ENCODE measurements at regions not wholly inside any gene's neighbourhood (a gene's known extent, or its start where the extent isn't known, plus 50 kb on each side); places are given as distances from the start of the nearest gene placed in this dataset.

- H3K27ac ChIP-seq (replicated peaks; ENCODE audit: low read length), result no peak overlapping the region
- H3K4ac ChIP-seq (ENCODE audit: low read length), result no peak overlapping the region
- no peak overlapping the region for H2AFZ ChIP-seq (ENCODE audit: low read length)
- peaks cover 0 to 82% (median 3%) of the 10 kb centered on the region in 3 experiments for H3K27me3 ChIP-seq (ENCODE audit: control insufficient read depth in 3 of 3, insufficient read depth in 3 of 3, low read depth in 1 of 3, low read length in 3 of 3)
- H3K36me3 ChIP-seq (replicated peaks in 1 of 2; ENCODE audit: control insufficient read depth in 2 of 2, insufficient read depth in 2 of 2, low read length in 2 of 2), result no peaks in the 10 kb centered on the region
- no peak overlapping the region for H3K14ac ChIP-seq (ENCODE audit: low read length)
- DNase-seq (ENCODE audit: low spot score), result no peak
- H2BK120ac ChIP-seq (ENCODE audit: low read depth, low read length), result no peak overlapping the region
- H3K9me3 ChIP-seq (replicated peaks in 1 of 2; ENCODE audit: control insufficient read depth in 2 of 2, insufficient read depth in 1 of 2, low read depth in 1 of 2, low read length in 2 of 2), result no peaks in the 10 kb centered on the region
- no peak overlapping the region for H3K4me3 ChIP-seq (ENCODE audit: low read length in 2 of 2)
- H3K79me1 ChIP-seq (ENCODE audit: low read depth, low read length), result no peaks in the 10 kb centered on the region
- H3K23ac ChIP-seq (ENCODE audit: low read depth, low read length, poor library complexity), result no peak overlapping the region
- H3K4me2 ChIP-seq (ENCODE audit: insufficient read depth, low read length, poor library complexity, severe bottlenecking), result no peak overlapping the region
- H4K91ac ChIP-seq (ENCODE audit: low read depth, low read length, poor library complexity), result no peak overlapping the region
- H3K4me1 ChIP-seq (ENCODE audit: control insufficient read depth in 2 of 2, insufficient read depth in 1 of 2, low read depth in 1 of 2, low read length in 2 of 2), result peaks cover 0 to 5% of the 10 kb centered on the region in 2 donors
- H2BK12ac ChIP-seq (ENCODE audit: low read length), result no peak overlapping the region
- no peak overlapping the region for H2BK5ac ChIP-seq (ENCODE audit: low read length)
- no peak overlapping the region for H2BK15ac ChIP-seq (ENCODE audit: low read length)
- WGBS, 2 donors (ENCODE audit: extremely low coverage in 2 of 2, insufficient read length in 2 of 2, insufficient replicate concordance in 1 of 2), result no CpG with 5 or more reads among the region's 29 CpGs
- no peak overlapping the region for H4K8ac ChIP-seq (ENCODE audit: low read depth, low read length)
- H3K18ac ChIP-seq (ENCODE audit: low read length), result peak overlapping the region; percentile 25
- H3K9ac ChIP-seq (ENCODE audit: low read depth, low read length, poor library complexity), result no peak overlapping the region
- no peak overlapping the region for H2AK5ac ChIP-seq (ENCODE audit: low read depth, low read length)
These were observed 299.5 kb downstream of the IRF8 start for GRCh38 chr16:86198206-86199118.

- Histone ChIP-seq H3K4me1 (ENCODE audit: control insufficient read depth in 2 of 2, insufficient read depth in 1 of 2, low read depth in 1 of 2, low read length in 2 of 2) (peaks cover 0 to 5% of the 10 kb centered on the region in 2 donors), H3K4me3 (ENCODE audit: low read length in 2 of 2) (no peak overlapping the region), H2BK12ac (ENCODE audit: low read length) (no peak overlapping the region), H3K9ac (ENCODE audit: low read depth, low read length, poor library complexity) (no peak overlapping the region), H2BK120ac (ENCODE audit: low read depth, low read length) (no peak overlapping the region), H2AFZ (ENCODE audit: low read length) (no peak overlapping the region), H3K4me2 (ENCODE audit: insufficient read depth, low read length, poor library complexity, severe bottlenecking) (no peak overlapping the region), H4K91ac (ENCODE audit: low read depth, low read length, poor library complexity) (no peak overlapping the region), H3K23ac (ENCODE audit: low read depth, low read length, poor library complexity) (no peak overlapping the region), H2BK5ac (ENCODE audit: low read length) (no peak overlapping the region), H4K8ac (ENCODE audit: low read depth, low read length) (no peak overlapping the region), H3K4ac (ENCODE audit: low read length) (no peak overlapping the region), H3K27me3 (ENCODE audit: control insufficient read depth in 3 of 3, insufficient read depth in 3 of 3, low read depth in 1 of 3, low read length in 3 of 3) (peaks cover 0 to 74% (median 3%) of the 10 kb centered on the region in 3 experiments), H2AK5ac (ENCODE audit: low read depth, low read length) (no peak overlapping the region), H3K14ac (ENCODE audit: low read length) (no peak overlapping the region), H3K36me3 (replicated peaks in 1 of 2; ENCODE audit: control insufficient read depth in 2 of 2, insufficient read depth in 2 of 2, low read length in 2 of 2) (no peaks in the 10 kb centered on the region), H3K27ac (replicated peaks; ENCODE audit: low read length) (no peak overlapping the region), H3K9me3 (replicated peaks in 1 of 2; ENCODE audit: control insufficient read depth in 2 of 2, insufficient read depth in 1 of 2, low read depth in 1 of 2, low read length in 2 of 2) (no peaks in the 10 kb centered on the region), H3K18ac (ENCODE audit: low read length) (no peak overlapping the region), H2BK15ac (ENCODE audit: low read length) (no peak overlapping the region), H3K79me1 (ENCODE audit: low read depth, low read length) (no peaks in the 10 kb centered on the region)
- no CpG with 5 or more reads among the region's 7 CpGs for WGBS, 2 donors (ENCODE audit: extremely low coverage in 2 of 2, insufficient read length in 2 of 2, insufficient replicate concordance in 1 of 2)
- no peak for DNase-seq (ENCODE audit: low spot score)
These were observed 300.2 kb downstream of the IRF8 start for GRCh38 chr16:86199182-86199581.

GRCh38 chr16:86199871-86200695 is 301.1 kb downstream of the IRF8 start:
- Histone ChIP-seq H2BK5ac (ENCODE audit: low read length) (no peak overlapping the region), H3K27me3 (ENCODE audit: control insufficient read depth in 3 of 3, insufficient read depth in 3 of 3, low read depth in 1 of 3, low read length in 3 of 3) (peaks cover 0 to 68% (median 0%) of the 10 kb centered on the region in 3 experiments), H2BK120ac (ENCODE audit: low read depth, low read length) (no peak overlapping the region), H3K4ac (ENCODE audit: low read length) (no peak overlapping the region), H4K8ac (ENCODE audit: low read depth, low read length) (no peak overlapping the region), H3K79me1 (ENCODE audit: low read depth, low read length) (no peaks in the 10 kb centered on the region), H4K91ac (ENCODE audit: low read depth, low read length, poor library complexity) (no peak overlapping the region), H2AK5ac (ENCODE audit: low read depth, low read length) (no peak overlapping the region), H3K36me3 (replicated peaks in 1 of 2; ENCODE audit: control insufficient read depth in 2 of 2, insufficient read depth in 2 of 2, low read length in 2 of 2) (no peaks in the 10 kb centered on the region), H3K14ac (ENCODE audit: low read length) (no peak overlapping the region), H2AFZ (ENCODE audit: low read length) (no peak overlapping the region), H3K9me3 (replicated peaks in 1 of 2; ENCODE audit: control insufficient read depth in 2 of 2, insufficient read depth in 1 of 2, low read depth in 1 of 2, low read length in 2 of 2) (no peaks in the 10 kb centered on the region), H3K4me2 (ENCODE audit: insufficient read depth, low read length, poor library complexity, severe bottlenecking) (no peak overlapping the region), H2BK12ac (ENCODE audit: low read length) (no peak overlapping the region), H3K4me3 (ENCODE audit: low read length in 2 of 2) (no peak overlapping the region), H3K23ac (ENCODE audit: low read depth, low read length, poor library complexity) (no peak overlapping the region), H3K27ac (replicated peaks; ENCODE audit: low read length) (no peak overlapping the region), H3K9ac (ENCODE audit: low read depth, low read length, poor library complexity) (no peak overlapping the region), H3K4me1 (ENCODE audit: control insufficient read depth in 2 of 2, insufficient read depth in 1 of 2, low read depth in 1 of 2, low read length in 2 of 2) (peaks cover 0 to 3% of the 10 kb centered on the region in 2 donors), H3K18ac (ENCODE audit: low read length) (no peak overlapping the region), H2BK15ac (ENCODE audit: low read length) (no peak overlapping the region)
- WGBS, 2 donors (ENCODE audit: extremely low coverage in 2 of 2, insufficient read length in 2 of 2, insufficient replicate concordance in 1 of 2), result no CpG with 5 or more reads among the region's 28 CpGs
- DNase-seq (ENCODE audit: low spot score), result no peak

GRCh38 chr16:86200722-86201121 is 301.8 kb downstream of the IRF8 start:
- Histone ChIP-seq H3K4ac (ENCODE audit: low read length) (no peak overlapping the region), H4K91ac (ENCODE audit: low read depth, low read length, poor library complexity) (no peak overlapping the region), H3K4me3 (ENCODE audit: low read length in 2 of 2) (no peak overlapping the region), H3K14ac (ENCODE audit: low read length) (no peak overlapping the region), H3K36me3 (replicated peaks in 1 of 2; ENCODE audit: control insufficient read depth in 2 of 2, insufficient read depth in 2 of 2, low read length in 2 of 2) (no peaks in the 10 kb centered on the region), H4K8ac (ENCODE audit: low read depth, low read length) (no peak overlapping the region), H3K9me3 (replicated peaks in 1 of 2; ENCODE audit: control insufficient read depth in 2 of 2, insufficient read depth in 1 of 2, low read depth in 1 of 2, low read length in 2 of 2) (no peaks in the 10 kb centered on the region), H2AK5ac (ENCODE audit: low read depth, low read length) (no peak overlapping the region), H3K4me2 (ENCODE audit: insufficient read depth, low read length, poor library complexity, severe bottlenecking) (no peak overlapping the region), H3K9ac (ENCODE audit: low read depth, low read length, poor library complexity) (no peak overlapping the region), H2AFZ (ENCODE audit: low read length) (no peak overlapping the region), H3K27me3 (ENCODE audit: control insufficient read depth in 3 of 3, insufficient read depth in 3 of 3, low read depth in 1 of 3, low read length in 3 of 3) (peaks cover 0 to 62% (median 0%) of the 10 kb centered on the region in 3 experiments), H2BK120ac (ENCODE audit: low read depth, low read length) (no peak overlapping the region), H2BK12ac (ENCODE audit: low read length) (no peak overlapping the region), H2BK5ac (ENCODE audit: low read length) (no peak overlapping the region), H3K4me1 (ENCODE audit: control insufficient read depth in 2 of 2, insufficient read depth in 1 of 2, low read depth in 1 of 2, low read length in 2 of 2) (peaks cover 0 to 5% of the 10 kb centered on the region in 2 donors), H3K79me1 (ENCODE audit: low read depth, low read length) (no peaks in the 10 kb centered on the region), H3K27ac (replicated peaks; ENCODE audit: low read length) (no peak overlapping the region), H2BK15ac (ENCODE audit: low read length) (no peak overlapping the region), H3K18ac (ENCODE audit: low read length) (no peak overlapping the region), H3K23ac (ENCODE audit: low read depth, low read length, poor library complexity) (no peak overlapping the region)
- no CpG with 5 or more reads among the region's 9 CpGs for WGBS, 2 donors (ENCODE audit: extremely low coverage in 2 of 2, insufficient read length in 2 of 2, insufficient replicate concordance in 1 of 2)
- DNase-seq (ENCODE audit: low spot score), result no peak
